ENCODE measurements at regions not wholly inside any gene's neighbourhood (a gene's known extent, or its start where the extent isn't known, plus 50 kb on each side); places are given as distances from the start of the nearest gene placed in this dataset.
"Not testable (repeated sequence)": the region's sequence is repeated elsewhere in the genome, so short reads cannot be mapped to it uniquely, and the experiment has no call there.

DNA sequence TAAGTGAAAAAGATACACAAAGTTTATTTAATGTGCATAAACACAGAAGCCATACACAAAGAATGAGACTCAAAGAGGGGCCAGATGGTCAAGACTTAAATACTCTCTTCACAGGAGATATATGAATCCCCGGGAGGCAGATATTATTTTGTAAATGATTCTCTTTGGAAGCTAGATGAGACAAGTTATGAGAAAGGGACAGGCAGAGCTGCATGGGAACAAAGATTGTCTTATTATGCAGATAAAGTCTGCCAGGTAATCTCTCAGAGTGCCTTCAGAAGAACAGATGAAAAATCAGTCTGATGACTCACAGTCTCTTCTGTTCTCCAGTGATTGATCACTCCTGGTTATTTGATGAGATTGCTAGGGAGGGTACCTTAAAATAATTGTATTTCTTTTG, 89.0 kb downstream of the NAF1 start:
- DNase-seq (ENCODE audit: low spot score), result no peak

DNA sequence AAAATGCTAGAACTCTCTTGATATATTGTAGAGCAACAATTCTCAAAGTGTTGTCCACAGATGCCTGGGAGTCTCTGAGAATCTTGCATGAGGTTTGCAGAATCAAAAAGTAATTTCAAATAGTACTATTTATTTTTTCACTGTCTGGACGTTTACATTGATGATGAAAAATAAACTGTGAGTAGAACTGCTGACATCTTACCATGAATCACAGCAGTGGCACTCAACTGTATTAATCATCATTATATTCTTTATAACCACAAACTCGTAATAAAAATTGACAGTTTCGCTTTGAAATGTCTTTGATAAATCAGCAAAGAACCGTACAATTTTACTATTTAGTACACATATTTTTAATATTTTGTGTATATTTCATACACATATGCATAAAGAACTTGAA, 94.5 kb downstream of the NAF1 start:
- DNase-seq (ENCODE audit: low spot score), result no peak

DNA sequence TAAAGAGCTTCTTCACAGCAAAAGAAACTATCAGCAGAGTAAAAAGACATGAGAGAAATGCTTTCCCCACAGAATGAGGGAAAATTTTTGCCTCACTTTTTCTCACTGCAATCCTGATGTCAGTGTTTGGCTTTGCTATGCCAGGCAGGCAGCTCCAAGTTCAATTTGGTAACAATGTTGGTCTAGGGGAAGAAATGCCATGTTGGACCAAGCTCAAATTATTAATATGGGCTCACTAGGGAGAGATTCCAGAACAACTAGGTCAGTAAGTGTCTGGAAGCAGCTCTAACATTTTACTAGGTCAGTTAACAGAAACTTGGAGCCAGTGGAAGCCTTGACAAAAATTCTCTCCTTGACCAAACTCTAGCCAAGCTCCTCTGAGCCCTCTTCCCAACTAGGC, 95.4 kb downstream of the NAF1 start:
- DNase-seq (ENCODE audit: low spot score), result no peak

DNA sequence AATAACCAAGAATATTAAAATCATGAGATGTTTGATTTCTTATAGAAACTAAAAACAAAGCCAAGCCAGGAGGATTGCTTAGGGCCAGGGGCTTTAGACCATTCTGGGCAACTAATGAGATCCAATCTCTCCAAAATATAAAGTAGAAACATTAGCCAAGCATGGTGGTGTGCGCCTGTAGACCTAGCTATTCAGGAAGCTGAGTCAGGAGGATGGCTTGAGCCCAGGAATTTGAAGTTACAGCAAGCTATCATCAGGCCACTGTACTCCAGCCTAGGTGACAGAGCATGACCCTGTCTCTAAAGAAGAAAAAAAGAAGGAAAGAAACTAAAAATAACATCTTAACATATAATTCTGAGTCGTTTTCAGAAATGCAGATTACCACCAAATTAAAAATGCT, 96.7 kb downstream of the NAF1 start:
- DNase-seq (ENCODE audit: low spot score), result no peak

DNA sequence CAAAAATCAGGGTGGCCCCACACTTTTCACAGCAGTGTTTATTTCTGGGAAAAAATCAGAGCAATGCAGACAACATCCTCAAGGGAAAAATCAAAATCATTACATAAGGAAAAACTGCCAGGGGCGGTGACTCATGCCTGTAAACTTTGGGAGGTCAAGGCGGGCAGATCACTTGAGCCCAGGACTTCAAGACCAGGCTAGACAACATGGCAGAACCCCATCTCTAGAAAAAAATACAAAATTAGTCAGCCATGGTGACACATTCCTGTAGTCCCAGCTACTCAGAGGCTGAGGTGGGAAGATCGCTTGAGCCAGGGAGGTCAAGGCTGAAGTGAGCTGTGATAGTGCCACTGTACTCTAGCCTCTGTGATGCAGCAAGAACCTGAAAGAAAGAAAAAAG, 102.8 kb downstream of the NAF1 start:
- no peak for DNase-seq (ENCODE audit: low spot score)

DNA sequence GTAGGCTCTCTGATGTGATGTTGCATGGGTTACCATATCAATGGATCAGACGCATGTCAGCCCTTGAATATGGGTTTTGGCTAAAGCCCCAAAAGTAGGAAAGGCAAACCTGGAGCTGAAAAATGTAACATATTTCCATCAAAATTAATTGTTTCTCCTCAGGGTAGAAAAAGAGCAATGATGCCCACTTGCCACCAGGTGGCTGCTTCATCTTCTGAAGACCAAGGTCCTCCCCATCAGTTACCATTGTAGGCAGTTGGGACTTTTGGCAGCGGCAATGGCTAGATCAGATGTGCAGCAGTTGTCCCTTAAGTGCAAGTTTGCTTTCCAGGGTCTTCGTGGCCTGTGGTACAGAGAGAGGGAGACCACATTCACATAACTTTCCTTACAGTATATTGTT, 118.2 kb downstream of the NAF1 start:
- peak; percentile 6 for DNase-seq (ENCODE audit: low spot score)

DNA sequence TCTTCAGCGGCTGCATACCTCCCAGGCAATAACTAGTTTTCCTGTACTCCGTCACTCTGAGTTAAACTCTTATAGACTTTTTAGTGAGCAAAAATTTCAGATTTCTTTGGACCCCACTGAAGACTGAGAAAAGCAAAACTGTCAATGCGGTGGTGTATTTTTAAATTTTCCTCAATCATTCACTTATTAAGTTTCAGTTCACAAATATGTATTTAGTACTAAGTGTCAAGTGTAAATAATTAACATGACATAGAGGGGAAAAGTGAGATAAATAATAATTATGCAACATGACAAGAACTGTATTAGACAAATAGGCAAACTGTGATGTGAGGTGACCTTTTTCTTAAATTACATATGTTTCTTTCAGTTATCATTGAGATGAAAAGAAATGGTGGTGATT, 124.4 kb downstream of the NAF1 start:
- DNase-seq (ENCODE audit: low spot score), result no peak

DNA sequence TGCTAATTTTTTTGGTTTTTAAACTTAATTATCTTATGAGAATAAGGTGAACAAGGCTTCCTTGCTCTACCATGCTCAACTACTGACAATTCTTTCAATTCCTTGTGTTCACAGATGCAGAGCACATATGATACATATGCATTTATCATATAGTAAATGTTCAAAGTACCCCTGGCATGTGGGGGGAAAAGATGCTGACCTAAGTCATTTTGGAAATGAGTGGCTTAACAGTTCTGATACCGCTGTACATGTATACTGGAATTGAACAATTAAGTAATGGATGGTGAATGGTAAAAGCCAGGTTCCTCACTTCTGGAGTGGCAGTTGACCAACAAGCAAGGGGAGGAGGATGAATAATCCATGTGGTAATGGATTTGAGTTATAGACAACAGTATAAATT, 149.6 kb downstream of the NAF1 start:
- no peak for DNase-seq (ENCODE audit: low spot score)

DNA sequence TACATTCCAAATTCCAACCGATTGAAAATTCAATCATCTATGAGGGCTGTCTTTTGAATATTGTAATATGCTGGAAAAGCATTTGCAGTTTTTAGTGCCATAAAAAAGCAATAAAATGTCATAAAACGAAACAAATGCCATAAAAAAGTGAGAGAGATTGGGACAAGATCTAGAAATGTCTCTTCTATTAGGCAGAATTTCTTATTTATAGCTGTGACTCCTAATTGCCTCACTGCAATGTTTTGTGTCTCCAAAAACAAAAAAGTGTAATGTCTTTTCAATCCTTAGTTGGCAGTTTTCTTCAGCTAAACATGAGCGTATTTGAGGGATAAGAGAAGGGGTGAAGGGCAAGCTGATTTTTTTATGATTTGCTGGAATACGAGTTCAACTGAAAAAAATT, 153.9 kb downstream of the NAF1 start:
- no peak for DNase-seq (ENCODE audit: low spot score)

DNA sequence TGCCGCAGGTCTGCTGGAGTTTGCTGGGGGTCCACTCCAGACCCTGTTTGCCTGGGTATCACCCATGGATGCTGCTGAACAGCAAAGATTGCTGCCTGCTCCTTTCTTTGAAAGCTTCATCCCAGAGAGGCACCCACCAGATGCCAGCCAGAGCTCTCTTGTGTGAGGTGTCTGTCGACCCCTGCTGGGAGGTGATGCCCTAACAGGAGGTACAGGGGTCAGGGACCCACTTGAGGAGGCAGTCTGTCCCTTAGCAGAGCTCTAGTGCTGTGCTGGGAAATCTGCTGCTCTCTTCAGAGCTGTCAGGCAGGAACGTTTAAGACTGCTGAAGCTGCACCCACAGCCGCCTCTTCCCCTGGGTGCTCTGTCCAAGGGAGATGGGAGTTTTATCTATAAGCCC, 162.7 kb downstream of the NAF1 start:
- DNase-seq (ENCODE audit: low spot score), result no peak

DNA sequence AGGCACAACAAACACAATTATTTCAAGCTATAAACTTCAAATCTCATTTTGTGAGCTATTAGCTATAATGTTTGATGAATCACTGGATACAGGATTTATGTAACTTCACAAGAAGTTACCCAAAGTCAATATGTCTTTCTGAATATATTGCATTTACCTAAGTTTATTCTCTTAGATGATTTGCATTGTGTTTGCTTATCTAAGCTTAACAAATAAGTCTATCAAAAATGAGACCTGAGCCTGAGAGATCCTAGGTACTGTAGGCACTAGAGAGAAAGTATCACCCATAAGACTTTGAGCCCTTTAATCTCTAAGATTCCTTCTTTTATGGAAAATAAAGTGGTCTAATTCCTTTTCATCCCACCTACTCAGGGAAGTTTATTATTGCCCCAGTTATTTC, 178.2 kb downstream of the NAF1 start:
- no peak for DNase-seq (ENCODE audit: low spot score)

DNA sequence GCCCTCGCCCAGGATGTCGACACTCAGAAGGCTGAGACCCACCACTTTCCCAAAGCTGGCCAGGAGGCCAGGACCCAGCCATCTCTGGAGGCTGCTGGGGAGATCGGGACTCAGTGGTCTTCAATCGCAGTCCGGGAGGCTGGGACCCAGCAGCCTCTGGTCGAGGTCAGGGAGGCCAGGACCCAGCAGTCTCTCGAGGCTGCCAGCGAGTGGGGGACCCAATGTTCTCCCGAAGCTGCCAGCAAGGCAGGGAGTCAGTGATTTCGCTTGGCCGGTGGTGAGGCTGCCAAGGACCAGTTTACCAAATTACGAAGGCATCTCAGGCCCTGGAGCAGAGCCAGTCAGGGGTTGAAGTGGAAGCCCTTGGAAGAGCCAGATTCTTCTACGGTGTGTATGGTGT, 181.6 kb downstream of the NAF1 start:
- DNase-seq (ENCODE audit: low spot score), result no peak

DNA sequence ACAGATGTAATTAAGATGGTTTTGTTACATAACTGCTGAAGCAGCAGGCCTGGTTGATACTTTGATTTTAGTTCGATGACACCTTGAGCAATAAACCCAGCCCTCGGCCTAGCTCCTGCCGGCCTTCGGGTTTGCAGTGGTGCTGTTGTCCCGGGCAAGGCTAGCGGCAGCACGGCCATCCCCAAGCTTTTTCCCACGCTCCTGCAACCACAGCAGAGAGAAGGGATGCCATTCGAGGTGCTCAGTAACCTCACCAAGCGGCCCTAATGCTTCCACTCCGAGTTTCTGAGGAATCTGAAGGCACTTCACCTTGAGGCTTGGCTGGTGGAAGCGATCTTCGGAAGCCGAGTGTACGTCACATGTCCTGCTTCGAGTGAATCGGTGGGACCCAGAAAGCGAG, 182.1 kb downstream of the NAF1 start:
- no peak for DNase-seq (ENCODE audit: low spot score)

DNA sequence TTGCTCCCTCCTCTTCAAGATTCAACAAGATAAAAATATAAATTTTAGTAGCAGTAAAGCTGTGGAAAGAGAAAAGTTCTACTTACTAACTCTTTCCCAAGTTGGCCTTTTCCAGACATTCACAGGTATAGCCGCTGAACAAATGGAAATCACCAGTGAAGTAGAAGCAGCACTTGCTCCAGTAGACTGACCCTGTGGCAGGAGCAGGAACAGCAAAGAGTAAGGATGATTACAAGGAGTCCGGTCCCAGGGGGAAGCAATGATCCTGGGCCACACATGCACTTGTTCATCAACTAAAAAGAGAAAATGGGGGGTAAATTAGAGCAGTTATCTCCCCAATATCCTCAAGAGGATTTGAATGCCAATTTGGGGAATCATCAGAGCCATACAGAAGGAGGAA, 184.9 kb downstream of the NAF1 start:
- no peak for DNase-seq (ENCODE audit: low spot score)

DNA sequence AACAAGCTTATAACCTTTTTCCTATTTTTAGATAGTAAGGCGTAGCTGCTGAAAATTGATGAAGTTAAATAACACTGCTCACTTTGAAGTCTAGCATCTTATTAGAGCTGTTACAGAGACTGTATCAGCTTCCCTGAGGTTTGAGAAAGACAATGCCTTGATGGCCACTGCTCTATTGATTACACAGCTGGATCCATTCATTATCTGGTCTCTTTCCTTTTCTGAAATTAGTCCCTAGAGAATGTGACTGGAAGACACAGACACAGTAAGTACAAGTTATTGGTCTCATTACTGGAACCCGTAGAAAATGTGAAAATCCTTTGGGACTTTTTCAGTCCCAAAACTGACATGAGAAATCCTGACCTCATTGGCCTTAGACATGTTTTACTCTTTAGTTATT, 188.3 kb downstream of the NAF1 start:
- DNase-seq (ENCODE audit: low spot score), result no peak

DNA sequence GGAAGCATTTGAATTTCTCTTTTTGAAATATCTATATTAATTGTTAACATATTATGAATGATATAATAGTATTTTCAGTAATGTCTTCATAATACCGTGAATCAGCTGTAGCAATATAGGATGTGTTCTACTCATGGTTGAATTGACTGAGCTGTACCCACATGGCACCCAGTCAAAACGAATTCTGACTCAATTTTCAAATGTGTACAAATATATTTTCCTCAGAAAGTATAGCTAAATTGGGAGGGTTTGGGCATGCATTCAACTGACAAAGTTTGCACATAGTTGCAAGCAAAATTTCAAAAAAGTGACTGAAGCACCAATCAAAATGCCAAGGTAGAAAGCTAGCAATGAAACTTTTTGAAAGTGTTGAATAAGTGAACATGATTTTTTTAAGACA, 188.9 kb downstream of the NAF1 start:
- no peak for DNase-seq (ENCODE audit: low spot score)

DNA sequence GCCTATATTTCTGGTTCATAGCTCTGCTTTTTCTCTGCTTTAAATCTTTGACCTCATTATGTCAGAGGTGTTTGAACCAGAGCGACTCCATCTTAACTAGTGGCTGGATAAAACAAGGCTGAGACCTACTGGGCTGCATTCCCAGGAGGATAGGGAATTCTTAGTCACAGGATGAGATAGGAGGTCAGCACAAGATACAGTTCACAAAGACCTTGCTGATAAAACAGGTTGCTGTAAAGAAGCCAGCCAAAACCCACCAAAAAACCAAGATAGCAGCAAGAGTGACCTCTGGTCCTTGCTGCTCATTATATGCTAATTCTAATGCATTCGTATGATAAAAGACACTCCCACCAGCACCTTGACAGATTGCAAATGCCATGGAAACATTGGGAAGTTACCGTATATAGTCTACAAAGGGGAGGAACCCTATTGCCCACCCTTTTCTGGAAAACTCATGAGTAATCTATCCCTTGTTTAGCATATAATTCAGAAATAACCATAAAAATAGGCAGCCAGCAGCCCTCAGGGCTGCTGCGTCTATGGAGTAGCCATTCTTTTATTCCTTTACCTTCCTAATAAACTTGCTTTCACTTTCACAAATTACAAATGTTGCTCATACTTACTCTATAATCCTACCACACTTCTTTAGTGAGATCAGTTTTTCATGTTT, 193.9 kb downstream of the NAF1 start:
- DNase-seq (ENCODE audit: low spot score), result no peak

DNA sequence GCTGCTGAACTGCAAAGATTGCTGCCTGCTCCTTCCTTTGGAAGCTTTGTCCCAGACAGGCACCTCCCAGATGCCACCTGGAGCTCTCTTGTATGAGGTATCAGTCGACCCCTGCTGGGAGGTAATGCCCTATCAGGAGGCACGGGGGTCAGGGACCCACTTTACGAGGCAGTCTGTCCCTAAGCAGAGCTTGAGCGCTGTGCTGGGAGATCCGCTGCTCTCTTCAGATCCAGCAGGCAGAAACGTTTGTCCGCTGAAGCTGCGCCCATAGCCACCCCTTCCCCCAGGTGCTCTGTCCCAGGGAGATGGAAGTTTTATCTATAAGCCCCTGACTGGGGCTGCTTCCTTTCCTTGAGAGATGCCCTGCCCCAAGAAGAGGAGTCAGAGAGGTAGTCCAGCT, 197.5 kb downstream of the NAF1 start:
- DNase-seq (ENCODE audit: low spot score), result no peak

DNA sequence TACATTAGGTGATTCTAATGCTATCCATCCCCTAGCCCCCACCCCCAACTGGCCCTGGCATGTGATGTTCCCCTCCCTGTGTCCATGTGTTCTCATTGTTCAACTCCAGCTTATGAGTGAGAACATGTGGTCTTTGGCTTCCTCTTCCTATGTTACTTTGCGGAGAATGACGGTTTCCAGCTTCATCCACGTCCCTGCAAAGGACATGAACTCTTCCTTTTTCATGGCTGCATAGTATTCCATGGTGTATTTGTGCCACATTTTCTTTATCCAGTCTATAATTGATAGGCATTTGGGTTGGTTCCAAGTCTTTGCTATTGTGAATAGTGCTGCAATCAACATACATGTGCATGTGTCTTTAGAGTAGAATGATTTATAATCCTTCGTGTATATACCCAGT, 200.7 kb downstream of the NAF1 start:
- not testable (repeated sequence) for DNase-seq (ENCODE audit: low spot score)

DNA sequence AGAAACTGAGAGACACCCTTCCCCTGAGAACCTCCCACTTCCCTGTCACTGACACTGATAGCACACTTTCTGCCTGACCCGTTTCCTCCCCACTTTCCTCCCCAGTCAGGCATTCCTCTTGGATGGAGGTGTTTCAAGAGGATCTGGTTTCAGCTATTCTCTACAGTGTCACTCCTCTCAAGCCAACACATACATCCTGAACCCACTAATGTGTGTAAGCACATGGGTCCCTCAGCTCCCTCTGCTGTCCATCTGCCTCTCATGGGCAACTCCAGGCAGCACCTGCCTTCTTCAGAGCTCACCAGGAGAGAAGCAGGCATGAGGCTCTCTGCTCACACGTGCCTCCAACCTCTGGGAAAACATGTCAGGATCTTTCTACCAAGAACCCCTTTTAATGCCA, 207.6 kb downstream of the NAF1 start:
- DNase-seq (ENCODE audit: low spot score), result no peak

DNA sequence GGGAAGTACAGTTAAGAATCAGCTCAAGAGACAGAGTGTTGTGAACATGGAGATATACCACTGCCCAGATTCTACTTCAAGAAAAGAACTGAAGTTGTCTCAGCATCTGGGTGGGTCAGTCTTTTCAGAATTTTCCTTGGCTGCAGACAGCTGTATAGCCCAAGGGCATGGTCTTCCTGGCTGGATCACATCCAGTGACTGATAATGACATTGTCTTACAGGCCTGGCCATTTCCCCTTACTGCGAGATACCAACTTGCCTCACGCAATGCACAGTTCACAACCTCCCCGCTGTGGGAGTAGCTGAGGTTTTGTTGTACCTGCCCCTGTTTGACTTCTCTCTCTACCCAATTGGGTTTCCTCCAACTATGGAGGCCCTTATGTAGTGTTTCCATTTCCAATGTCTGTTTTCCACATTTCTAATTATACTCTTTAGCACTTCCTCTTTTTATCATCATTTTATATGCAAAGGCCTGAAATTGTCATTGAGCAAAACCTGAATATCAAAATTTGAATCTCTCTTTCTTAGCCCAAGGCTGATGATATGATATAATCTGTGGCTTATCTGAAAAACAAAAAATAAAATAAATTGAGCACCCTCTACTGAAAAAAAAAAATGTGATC, 209.1 kb downstream of the NAF1 start:
- DNase-seq (ENCODE audit: low spot score), result no peak

DNA sequence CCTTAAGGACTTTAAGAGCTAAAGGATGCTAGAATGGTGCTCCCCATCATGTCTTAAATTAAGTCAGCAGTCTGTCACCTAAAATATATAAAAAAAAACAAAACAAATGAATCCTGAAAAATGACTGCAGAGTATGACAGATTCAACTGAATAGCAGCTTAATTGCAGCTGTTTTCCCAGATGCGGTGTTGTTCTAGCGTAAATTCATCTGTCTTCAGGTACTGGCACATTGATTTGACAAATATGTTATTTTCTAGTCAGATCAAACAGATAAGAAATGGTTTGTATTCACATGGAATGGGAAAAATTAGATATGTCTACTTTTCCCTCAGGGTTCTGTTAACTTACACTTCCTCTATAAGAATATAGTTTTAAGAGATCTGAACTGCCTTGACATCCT, 211.7 kb downstream of the NAF1 start:
- no peak for DNase-seq (ENCODE audit: low spot score)

DNA sequence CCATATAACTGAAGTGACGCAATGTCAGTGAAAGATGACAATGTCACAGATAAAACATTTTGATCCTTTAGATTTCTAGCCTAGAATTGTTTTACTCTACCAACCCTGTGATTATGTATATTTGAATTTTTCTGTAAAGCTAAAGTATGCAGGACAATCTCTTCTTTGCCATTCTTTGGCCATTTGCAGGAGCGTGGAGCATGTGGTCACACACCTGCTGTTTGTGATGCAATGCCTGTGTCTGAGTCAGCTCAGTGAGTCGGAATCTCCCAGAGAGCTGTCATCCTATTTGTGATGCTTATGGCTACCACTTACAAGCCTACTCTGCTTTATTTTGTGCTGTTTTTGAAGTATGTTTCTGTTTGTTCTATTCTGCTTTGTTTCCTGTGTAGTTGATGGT, 214.5 kb downstream of the NAF1 start:
- DNase-seq (ENCODE audit: low spot score), result no peak

DNA sequence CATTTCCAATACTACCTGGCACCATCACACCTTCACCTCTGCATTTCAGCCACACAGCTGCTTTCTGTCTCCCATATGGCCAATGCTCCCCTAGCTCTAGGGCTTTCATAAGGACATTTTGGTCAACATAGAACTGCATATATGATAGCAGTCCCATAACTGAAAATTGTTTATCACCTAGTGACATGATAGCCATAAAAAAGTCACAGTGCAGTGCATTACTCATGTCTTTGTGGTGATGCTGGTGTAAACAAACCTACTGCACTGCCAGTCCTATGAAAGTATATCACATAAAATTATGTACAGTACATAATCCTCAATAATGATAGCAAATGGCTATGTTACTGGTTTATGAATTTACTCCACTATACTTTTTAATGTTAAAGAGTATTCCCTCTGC, 221.0 kb downstream of the NAF1 start:
- no peak for DNase-seq (ENCODE audit: low spot score)

DNA sequence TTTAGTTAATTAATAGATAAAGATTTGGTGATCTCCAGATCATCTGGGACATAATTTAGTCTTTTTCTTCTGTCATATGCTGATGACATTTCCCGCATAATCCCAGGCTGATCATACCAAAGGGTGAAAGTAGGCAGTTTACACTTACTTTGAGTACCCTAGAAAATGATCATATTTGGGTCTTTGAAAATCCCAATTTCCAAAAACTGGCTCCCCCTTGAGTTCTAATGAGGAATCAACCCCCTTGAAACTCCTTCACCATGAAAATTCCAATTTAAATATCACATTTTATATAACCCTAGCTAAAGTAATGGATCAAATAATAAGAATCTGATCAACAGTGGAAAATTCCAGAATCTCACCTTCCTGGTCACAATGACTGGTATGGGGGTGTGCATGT, 223.4 kb downstream of the NAF1 start:
- DNase-seq (ENCODE audit: low spot score), result no peak

Data from kidney capillary endothelial cell (primary cell).